Stimulated activated CD4-positive, alpha-beta T cell treated with anti-CD3 and anti-CD28 coated beads, Interleukin-1b, Interleukin-23, amount 100 ng/mL, for 24 hours (primary cell): ENCODE measurements at regions not wholly inside any gene's neighbourhood (a gene's known extent, or its start where the extent isn't known, plus 50 kb on each side); places are given as distances from the start of the nearest gene placed in this dataset.
"Not testable (repeated sequence)": the region's sequence is repeated elsewhere in the genome, so short reads cannot be mapped to it uniquely, and the experiment has no call there.

Experiments
- DNase-seq, 4 experiments: peaks; one replicate each; pipeline ENCODE4 v3.0.0-alpha.2; 2020; ENCODE audit warnings: low read depth in 4 of 4, low spot score in 1 of 4

DNA sequence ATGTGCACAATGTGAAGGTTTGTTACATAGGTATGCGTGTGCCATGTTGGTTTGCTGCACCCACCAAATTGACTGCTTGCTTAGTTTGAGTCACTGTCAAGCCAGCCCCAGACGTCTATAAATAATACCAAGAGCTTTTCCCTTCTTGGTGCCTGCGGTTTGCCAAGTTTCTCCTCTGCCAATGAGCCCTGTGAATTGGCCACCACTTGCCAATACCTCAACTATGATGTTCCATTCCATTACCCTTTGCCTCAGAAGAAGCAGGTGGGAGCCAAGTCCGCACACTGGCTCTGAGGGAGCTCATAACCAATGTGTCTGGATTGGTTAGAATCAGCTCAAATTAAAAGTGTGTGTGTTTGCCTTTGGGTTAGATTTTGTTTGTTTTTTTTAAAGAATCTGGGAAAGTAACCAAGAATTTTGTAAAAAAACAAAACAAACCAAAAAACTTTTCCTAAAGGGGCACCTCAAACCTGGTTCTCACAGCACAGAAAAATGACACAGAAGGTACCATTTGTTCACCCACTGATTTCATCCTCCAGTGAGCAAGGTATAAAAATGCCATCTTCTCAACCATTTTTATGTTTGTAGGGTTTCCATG, 209.3 kb upstream of the PRNP start:
- DNase-seq = no peak

DNA sequence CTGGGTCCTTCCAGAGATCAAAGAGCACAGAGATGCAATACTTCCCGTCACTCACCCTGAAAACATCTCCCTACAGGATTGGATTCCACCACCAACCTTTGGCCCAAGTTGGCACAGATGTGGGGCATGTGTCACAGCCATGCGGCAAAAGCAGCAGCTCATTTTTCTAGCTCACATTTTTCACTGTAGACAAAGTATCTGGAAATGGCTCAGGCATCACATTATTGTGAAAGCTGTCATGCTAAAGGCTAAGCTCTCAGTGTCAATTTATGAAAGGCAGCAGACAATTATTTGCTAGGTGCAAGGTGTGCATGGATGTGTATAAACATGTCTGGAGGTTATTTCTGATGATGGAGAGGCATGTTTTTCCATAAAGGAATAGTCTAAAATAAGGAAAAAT, 213.3 kb upstream of the PRNP start:
- DNase-seq = no peak

DNA sequence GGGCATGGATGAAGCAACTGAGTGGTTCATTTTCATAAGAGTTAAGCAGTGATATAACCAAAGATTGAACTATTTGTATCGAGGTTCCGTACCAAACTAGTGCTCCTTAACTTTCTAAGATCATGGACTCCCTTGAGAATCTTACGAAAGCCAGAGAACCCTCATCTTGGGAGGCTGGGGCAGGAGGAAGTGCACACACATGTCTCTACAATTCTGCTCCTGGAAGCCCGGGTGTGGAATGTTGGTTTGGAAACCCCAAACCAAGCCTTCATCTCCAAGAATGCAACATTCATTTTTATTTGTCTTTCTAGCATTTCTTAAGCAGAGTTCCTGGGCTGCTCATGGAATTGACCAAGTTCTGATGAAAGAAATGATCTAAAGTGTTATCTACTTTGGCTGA, 215.0 kb upstream of the PRNP start:
- no peak for DNase-seq

- DNase-seq = no peak
Observed at GRCh38 chr20:4470375-4470774, 215.9 kb upstream of the PRNP start.

DNA sequence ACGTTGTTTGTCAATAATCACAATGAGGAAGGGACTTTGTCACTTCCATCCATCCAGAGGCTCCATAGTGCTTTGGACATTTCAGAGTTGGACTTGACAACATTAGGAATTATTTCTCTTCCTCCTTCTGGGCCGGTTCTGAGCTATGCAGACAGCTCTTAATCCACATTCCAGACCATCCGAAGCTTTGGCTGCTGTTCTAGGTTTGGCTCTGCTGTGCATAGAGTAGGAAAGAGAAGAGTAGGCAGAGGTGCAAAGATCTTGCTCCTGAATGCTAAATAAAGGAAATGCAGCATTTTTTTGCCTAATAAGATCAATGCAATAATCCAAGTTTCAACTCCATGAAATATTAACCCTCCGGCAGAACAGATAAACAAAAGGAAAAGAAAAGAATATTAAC, 216.3 kb upstream of the PRNP start:
- no peak for DNase-seq

DNA sequence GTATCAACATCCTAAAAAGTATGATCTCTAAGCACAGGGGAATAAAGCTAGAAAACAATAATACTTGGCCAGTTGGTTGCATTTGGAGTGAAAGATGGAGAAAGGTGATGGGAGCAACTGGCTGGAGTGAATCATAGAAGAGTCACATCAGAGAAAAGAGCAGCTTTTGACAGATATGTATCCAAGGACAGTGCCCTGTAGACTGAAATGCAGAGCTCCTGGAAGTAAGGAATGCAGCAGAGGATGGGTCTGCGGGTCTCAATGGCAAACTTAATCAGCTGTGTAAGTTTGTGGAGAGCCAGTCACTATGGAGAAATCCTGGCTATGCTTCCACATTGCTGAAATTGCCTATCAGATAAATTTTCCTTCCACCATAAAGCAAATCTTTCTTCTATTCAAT, 218.1 kb upstream of the PRNP start:
- no peak for DNase-seq

DNA sequence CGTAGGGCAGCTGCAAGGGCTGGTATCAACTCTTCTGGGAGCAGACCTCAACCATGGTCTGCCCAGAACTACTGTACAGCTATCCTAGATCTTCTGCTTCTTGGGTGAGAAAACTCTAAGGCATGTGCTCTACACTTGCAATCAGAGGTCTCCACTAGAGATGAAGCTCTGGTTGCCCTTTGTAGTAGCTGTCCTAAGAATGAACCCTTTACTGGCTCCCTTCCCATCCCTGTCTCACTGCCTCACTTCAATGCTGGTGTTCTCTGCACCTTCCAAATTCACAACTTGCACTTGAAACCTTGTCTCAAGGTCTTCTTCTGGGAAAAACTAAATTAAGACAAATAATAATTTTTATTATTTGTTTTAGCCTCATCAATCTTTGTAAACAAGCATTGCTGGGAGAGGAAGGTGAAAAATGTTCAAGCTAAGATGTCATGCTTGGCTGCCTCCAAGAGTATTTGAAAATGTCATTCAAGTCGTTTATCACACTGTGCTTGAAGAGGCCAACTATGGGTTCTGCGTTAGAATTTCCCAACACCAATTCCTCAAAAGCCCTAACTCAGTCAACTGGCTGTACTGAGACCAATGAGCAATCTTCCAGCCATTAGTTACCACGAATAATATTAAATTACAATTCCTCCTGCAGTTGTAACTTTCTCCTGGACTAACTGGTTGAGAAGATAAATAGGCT, 216.9 kb upstream of the ADRA1D start:
- no peak for DNase-seq

GRCh38 chr20:4465212-4465611, 216.1 kb upstream of the ADRA1D start:
- DNase-seq = no peak

GRCh38 chr20:4462801-4463200, 213.7 kb upstream of the ADRA1D start:
- not testable (repeated sequence) for DNase-seq

DNA sequence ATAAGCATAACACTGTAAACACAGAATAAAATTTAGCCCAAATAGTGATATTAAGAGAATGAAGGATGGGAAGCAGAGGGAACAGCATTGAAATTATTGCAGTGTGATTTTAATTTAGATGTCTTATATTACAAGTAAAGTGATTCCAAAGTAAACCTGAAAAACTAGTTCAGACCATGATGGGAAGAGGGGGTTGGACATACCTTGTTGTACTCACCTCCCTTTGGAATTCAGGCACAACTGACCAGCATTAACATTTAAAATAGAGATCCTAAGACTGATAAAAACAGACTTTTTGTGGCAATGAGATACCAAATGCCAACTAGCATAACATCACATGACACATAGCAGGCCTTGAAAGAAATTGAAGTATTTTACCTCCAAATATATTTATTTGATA, 210.0 kb upstream of the ADRA1D start:
- DNase-seq = no peak

GRCh38 chr20:4457566-4458543, 208.8 kb upstream of the ADRA1D start:
- DNase-seq = no peak

GRCh38 chr20:4455996-4456395, 206.9 kb upstream of the ADRA1D start:
- DNase-seq = no peak

GRCh38 chr20:4455301-4455701, 206.2 kb upstream of the ADRA1D start:
- no peak for DNase-seq

- DNase-seq = no peak
Observed at GRCh38 chr20:4454111-4454510, 205.0 kb upstream of the ADRA1D start.

DNA sequence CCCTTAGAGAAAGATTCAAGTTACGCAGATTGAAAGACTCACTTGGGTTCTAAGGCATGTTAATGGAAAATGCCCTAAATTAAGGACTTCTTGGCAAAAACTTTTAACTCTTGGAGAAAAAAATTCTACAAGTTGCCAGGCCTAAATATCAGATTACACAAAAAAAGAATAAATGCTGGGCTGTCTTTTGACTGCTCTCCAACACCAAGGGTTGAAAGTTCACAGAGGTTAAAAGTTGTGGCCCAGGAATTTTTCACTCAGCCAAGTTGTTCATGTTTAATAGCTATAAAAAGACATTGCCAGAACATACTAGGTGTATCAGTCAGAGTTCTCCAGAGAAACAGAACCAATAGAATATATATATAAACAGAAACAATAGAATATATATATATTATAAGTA, 204.3 kb upstream of the ADRA1D start:
- no peak for DNase-seq

DNA sequence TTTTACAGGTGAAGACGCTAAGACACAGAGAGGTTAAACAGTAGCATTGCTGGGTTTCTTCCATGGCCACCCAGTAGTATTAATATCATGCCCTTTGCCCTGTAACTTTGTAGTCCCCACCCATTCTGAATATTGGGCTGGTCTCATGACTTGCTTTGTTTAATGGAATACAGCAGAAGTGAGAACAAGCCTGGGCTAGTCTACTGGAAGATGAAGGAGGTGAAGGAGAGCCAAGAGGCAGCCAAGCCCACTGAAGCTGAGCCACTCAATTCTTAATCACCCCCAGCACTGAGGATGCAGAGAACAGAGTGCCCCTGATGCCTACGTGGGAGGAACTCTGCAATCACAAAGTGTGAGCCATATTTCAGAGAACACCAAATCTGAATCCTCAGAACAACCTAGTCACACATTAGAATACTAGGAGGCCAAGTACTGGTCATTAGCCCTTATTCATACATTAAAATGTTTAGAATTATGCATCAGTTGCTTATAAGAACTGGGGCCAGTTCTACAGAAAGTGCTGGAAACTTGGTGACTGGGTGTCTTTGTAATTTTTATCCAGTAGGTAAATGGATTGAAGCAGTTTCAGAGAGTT, 202.5 kb upstream of the ADRA1D start:
- no peak for DNase-seq

DNA sequence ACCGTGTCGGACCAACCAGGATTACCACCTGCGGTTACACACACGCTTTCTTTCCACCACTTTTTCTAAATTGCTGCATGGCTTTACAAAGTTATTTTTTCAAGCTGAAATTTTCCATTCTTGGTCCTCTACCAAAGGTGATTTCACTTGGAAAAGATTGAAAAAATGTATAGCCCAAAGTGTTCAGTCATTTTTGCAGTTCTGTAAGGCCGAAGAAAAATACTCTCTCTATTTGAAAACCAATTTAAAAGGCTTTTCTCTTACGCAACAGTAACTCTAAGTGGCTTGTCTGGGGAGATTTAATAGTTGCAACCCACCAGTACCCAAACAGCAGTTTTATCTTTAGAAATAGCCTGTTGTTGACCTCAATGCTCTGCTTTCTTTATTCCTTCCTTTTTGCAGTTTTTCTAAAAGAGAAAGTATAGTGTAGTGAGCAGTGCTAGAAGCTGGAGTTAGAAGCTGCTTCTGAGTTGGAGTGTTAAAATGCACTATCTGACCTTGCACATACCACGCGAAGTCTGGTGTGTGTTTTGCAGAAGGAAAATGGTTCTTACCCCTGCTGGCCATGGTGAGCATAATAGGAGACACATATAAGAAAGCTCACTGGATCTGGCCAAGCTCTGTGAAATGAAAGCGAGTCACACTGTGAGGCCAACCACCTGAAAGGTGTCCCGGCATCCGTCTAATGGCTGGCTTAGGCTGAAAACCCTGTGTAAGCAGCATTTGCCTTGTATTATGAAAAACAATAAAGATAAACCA, 201.0 kb upstream of the ADRA1D start:
- DNase-seq = no peak

- DNase-seq = no peak
Observed at GRCh38 chr20:4445784-4446183, 196.7 kb upstream of the ADRA1D start.

GRCh38 chr20:4445331-4445730, 196.2 kb upstream of the ADRA1D start:
- DNase-seq = no peak

DNA sequence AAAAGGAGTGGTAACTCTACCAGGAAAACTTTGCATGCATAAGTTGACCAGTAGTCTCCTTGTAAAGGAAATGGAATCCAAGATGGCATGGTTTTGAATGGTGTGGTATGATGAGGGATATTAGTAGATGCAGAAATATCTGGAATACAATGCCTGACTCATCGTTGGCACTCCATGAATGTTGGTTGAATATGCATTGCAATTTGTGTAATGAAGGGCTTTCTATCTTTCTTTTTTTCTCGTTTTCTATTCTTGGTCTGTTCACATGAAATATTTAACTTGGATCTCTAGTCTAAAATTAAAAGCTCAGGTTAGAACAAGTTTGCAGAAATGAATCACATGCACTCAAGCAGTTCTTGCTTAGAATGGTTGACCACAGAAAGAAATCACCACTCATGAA, 195.3 kb upstream of the ADRA1D start:
- no peak for DNase-seq

- no peak for DNase-seq
Observed at GRCh38 chr20:4443016-4443415, 193.9 kb upstream of the ADRA1D start.
